ENCODE measurements at regions not wholly inside any gene's neighbourhood (a gene's known extent, or its start where the extent isn't known, plus 50 kb on each side); places are given as distances from the start of the nearest gene placed in this dataset.

GRCh38 chr2:189954989-189955388 lies 107.5 kb downstream of the MSTN start:
- Histone ChIP-seq H3K4me3 (no peak overlapping the region), H3K27me3 (ENCODE audit: insufficient read depth in 3 of 3, low read length in 2 of 3) (no peaks in the 10 kb centered on the region), H3K4me1 (no peaks in the 10 kb centered on the region), H3K9me3 (no peaks in the 10 kb centered on the region), H3K27ac (no peak overlapping the region), H3K36me3 (ENCODE audit: insufficient read depth in 1 of 2, low read depth in 1 of 2) (no peaks in the 10 kb centered on the region)
- ATAC-seq (no peak), DNase-seq (no peak)
- no peak for TF ChIP-seq CTCF (IDR thresholded peaks at IDR 0.05)
- intact Hi-C loops (cut with DNase I) = no loop called here
- WGBS, 3 donors = 68 to 72% (median 70%) methylated on average over 3 of the region's 3 CpGs

GRCh38 chr2:189952536-189953109 lies 109.9 kb downstream of the MSTN start:
- H3K4me1 ChIP-seq = no peaks in the 10 kb centered on the region
- no peaks in the 10 kb centered on the region for H3K27me3 ChIP-seq (ENCODE audit: insufficient read depth in 3 of 3, low read length in 2 of 3)
- H3K9me3 ChIP-seq = no peaks in the 10 kb centered on the region
- DNase-seq = no peak
- no peak overlapping the region for H3K4me3 ChIP-seq
- no peak for ATAC-seq
- no peak for TF ChIP-seq CTCF (IDR thresholded peaks at IDR 0.05)
- H3K27ac ChIP-seq = no peak overlapping the region
- no peaks in the 10 kb centered on the region for H3K36me3 ChIP-seq (ENCODE audit: insufficient read depth in 1 of 2, low read depth in 1 of 2)
- intact Hi-C loops (cut with DNase I) = no loop called here
- WGBS, 3 donors = 55 to 65% (median 56%) methylated on average over 3 of the region's 3 CpGs

GRCh38 chr2:189951791-189952535 lies 110.6 kb downstream of the MSTN start:
- no peak for DNase-seq
- Histone ChIP-seq H3K9me3 (no peaks in the 10 kb centered on the region), H3K4me1 (no peaks in the 10 kb centered on the region), H3K4me3 (no peak overlapping the region), H3K27me3 (ENCODE audit: insufficient read depth in 3 of 3, low read length in 2 of 3) (no peaks in the 10 kb centered on the region), H3K27ac (no peak overlapping the region), H3K36me3 (ENCODE audit: insufficient read depth in 1 of 2, low read depth in 1 of 2) (no peaks in the 10 kb centered on the region)
- intact Hi-C loops (cut with DNase I) = no loop called here
- 59 to 70% (median 64%) methylated on average over 2 of the region's 2 CpGs for WGBS, 3 donors
- no peak for ATAC-seq
- no peak for TF ChIP-seq CTCF (IDR thresholded peaks at IDR 0.05)

GRCh38 chr2:189943009-189943408 lies 119.5 kb downstream of the MSTN start:
- H3K9me3 ChIP-seq = peaks cover 6% of the 10 kb centered on the region
- no peaks in the 10 kb centered on the region for H3K36me3 ChIP-seq (ENCODE audit: insufficient read depth in 1 of 2, low read depth in 1 of 2)
- H3K27me3 ChIP-seq (ENCODE audit: insufficient read depth in 3 of 3, low read length in 2 of 3) = peaks cover 0 to 2% (median 0%) of the 10 kb centered on the region in 3 donors
- ATAC-seq = no peak
- no peak overlapping the region for H3K4me3 ChIP-seq
- H3K27ac ChIP-seq = no peak overlapping the region
- no peak for TF ChIP-seq CTCF (IDR thresholded peaks at IDR 0.05)
- intact Hi-C loops (cut with DNase I) = no loop called here
- H3K4me1 ChIP-seq = no peaks in the 10 kb centered on the region
- DNase-seq = no peak

All from psoas muscle (tissue), 7 donors.